Ureter (tissue), 1 donor: ENCODE measurements at regions not wholly inside any gene's neighbourhood (a gene's known extent, or its start where the extent isn't known, plus 50 kb on each side); places are given as distances from the start of the nearest gene placed in this dataset.
"Not testable (repeated sequence)": the region's sequence is repeated elsewhere in the genome, so short reads cannot be mapped to it uniquely, and the experiment has no call there.

Experiments used
- DNase-seq: peaks from one replicate; pipeline ENCODE4 v3.0.0-alpha.2; 2020; ENCODE audit warnings: low spot score
- donor health status: DM: yes; HTN: yes; CAD: no.

GRCh38 chr10:36452851-36453250 lies 672.5 kb upstream of the ANKRD30A start:
- DNase-seq = no peak

DNA sequence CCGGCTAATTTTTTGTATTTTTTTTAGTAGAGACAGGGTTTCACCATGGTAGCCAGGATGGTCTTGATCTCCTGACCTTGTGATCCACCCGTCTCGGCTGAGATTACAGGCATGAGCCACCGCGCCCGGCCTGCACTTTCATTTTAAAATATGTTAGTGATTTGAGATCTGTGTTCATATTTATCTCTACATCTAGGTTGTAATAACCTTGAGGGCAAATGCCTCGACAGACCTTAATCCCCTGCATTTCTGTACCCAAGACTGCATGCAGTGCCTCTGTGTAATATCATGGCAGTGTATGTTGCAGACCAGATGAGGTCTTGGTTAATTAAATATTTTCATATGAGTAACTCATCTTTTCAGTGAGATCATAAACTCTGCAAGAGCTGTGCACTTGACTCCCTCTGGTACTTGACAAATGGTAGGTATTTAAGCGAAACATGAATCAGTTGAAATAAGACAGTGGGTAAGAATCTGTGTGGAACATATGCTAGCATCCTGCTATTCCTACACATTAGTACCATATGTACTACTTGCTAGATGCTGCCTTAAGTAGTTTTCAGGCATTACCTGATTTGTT lies 673.9 kb upstream of the ANKRD30A start:
- no peak for DNase-seq

GRCh38 chr10:36450380-36450779 lies 675.0 kb upstream of the ANKRD30A start:
- DNase-seq = no peak

GRCh38 chr10:36448760-36449691 lies 676.4 kb upstream of the ANKRD30A start:
- no peak for DNase-seq

GRCh38 chr10:36446881-36447280 lies 678.5 kb upstream of the ANKRD30A start:
- no peak for DNase-seq

DNA sequence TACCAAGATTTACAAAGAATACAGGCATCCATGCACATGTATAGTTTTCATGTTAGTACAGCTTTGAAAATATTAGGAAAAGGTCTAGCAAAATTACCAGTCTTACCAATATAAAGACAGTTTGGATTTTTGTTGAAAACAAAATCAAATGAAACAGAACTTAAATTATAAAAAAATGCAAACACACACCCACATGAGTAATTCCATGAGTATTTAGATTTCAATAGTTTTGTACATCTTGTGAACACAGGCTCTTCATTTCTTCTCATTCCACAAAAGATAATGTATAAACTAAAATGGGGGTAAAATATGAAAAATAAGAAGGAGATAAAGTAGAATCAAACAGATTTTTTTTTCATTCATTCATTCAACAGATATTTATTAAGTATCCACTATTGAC lies 682.2 kb upstream of the ANKRD30A start:
- no peak for DNase-seq

DNA sequence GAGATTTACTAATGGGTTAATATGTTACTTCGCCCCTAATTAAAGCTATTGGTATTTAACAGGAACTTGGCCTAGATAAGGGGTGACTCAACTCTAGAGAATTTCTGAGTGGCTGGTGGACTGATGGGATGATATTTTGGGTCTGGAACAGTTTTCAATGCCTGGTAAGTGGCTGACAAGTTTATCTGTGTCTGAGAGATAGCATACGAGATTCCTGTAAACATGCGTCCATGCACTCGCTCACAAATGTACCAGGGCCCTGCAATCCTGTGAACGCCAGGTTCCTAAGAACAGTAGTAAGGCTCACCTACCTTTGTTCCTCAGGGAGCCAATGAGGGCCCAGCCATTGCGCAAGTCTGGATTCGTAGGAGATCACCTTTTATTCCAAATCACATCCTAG lies 683.8 kb upstream of the ANKRD30A start:
- DNase-seq = no peak

DNA sequence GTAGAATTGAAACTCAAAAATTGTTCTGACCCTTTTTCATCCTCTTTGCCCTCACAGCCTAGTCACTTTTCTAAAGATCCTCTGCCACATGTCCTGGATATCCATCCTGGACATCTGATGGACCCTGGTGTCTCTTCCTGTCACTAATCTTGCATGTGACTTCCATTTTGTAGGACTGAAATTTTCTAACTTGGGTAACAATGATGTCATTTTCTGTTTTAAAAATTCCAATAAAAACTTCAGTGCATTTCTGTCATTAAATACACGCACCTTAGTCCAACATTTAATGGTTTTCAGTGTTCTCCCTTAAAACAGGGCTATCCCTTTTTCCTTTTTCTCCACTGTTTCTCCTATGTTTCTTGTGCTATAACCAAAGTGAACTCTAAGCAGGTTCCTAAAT lies 684.9 kb upstream of the ANKRD30A start:
- DNase-seq = no peak

GRCh38 chr10:36437367-36437766 lies 688.0 kb upstream of the ANKRD30A start:
- DNase-seq = no peak

DNA sequence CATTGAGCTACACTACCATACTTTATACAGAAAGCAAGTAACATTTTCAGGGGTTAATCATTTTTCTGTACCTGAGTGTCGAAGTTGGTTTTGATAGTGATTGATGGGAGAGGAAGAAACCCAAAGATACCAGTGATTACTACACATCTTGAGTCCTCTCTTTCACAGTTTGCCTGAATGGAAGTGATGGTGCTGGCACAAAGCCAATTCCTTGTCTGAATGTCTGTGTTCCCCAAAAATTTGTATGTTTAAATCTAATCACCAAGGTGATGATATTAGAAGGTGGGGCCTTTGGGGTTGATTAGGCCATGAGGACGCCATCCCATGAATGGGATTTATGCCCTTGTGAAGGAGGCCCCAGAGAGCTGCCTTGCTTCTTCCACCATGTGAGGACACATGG lies 696.9 kb upstream of the ANKRD30A start:
- DNase-seq = no peak

- DNase-seq = no peak
Observed at GRCh38 chr10:36425131-36425797, 700.1 kb upstream of the ANKRD30A start.

GRCh38 chr10:36424502-36424901 lies 700.9 kb upstream of the ANKRD30A start:
- no peak for DNase-seq

DNA sequence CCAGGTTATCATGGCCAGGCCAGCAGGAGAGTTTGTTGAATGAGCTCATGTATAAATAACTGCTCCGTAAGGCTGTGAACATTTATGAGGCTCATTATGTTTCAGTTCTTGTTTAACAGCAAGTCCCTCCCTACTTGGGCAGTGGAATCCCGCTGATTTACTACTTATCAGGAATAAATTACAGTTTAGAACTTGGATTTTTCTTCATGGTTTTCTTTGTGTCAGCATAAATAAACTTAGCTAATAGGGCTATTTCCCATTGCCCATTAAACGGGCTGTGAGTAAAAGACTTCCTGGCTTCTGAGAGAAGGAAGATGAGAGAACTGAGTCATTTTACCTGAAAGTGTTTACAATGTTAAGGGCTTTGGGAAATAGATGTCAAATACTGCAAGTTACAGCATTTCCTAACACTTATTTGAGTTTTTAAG lies 701.6 kb upstream of the ANKRD30A start:
- no peak for DNase-seq

DNA sequence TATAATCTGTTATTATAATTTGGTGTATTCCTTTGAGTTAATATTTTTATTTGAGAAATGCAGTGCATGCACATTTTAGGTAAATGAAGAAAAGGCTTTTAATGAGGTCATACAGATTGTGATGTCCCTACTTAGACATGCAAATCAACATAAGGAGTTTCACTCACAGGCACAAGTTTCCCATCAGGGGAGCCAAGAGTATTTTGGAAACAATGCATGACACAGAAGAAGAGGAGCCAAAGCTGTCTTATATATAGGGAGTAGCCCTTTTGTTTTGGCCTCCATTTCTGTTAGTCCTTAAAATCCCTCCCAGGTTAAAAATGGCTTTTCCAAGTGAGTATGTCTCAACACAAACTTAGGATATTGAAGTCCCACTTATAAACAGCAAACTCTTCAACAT lies 703.4 kb upstream of the ANKRD30A start:
- no peak for DNase-seq

DNA sequence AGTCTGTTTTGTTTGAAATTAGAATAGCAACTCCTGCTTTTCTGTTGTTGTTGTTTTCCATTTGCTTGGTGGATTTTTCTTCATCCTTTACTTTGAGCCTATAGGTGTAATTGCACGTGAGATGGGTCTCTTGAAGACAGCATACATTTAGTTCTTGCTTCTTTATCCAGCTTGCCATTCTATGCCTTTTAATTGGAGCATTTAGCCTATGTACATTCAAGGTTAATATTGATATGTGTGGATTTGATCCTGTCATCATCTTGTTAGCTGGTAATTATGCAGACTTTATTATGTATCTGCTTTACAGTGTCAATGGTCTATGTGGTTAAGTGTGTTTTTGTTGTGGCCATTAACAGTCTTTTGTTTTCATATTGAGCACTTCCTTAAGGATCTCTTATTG lies 708.9 kb upstream of the ANKRD30A start:
- DNase-seq = no peak

- DNase-seq = no peak
Observed at GRCh38 chr10:36412942-36413341, 712.5 kb upstream of the ANKRD30A start.

DNA sequence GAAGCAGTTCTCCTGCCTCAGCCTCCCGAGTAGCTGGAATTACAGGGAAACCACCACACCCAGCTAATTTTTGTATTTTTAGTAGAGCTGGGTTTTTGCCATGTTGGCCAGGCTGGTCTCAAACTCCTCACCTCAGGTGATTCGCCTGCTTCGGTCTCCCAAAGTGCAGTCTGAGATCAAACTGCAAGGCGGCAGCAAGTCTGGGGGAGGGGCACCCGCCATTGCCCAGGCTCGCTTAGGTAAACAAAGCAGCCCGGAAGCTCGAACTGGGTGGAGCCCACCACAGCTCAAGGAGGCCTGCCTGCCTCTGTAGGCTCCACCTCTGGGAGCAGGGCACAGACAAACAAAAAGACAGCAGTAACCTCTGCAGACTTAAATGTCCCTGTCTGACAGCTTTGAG lies 725.2 kb upstream of the ANKRD30A start:
- DNase-seq = not testable (repeated sequence)

DNA sequence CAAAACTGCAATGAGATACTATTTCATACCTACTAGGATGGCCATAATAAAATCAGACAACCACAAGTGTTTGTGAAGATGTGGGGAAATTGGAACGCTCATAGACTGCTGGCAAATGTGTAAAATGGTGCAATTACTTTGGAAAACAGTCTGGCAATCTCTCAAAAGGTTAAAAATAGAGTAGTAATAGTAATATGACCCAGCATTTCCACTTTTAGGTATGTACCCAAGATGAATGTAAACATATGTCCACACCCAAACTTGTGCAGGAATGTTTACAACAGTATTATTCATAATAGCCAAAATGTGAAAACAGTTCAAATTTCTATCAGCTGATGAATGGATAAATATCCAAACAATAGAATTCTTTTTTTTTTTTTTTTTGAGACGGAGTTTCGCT lies 731.6 kb upstream of the ANKRD30A start:
- DNase-seq = no peak

DNA sequence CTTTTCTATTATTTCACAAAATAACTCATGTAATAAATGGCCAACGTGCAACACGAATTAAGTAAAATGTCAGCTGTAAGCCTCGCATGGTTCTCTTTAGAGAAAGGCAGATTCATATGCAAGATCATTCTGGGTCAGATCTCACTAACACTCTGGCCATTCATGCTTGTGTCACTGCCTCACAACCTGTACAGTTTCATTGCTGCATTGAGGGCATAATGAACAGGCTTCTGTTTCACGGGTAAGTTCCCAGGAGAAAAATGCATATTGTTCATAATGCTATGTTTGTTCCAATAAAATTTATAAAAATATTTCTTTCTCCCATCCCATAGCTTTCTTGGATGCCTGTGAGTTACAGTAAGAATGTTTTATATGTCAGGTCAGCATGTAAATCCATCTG lies 734.0 kb upstream of the ANKRD30A start:
- DNase-seq = no peak

- no peak for DNase-seq
Observed at GRCh38 chr10:36390221-36390620, 735.2 kb upstream of the ANKRD30A start.

- no peak for DNase-seq
Observed at GRCh38 chr10:36388166-36388565, 737.2 kb upstream of the ANKRD30A start.

- DNase-seq = no peak
Observed at GRCh38 chr10:36385693-36386092, 739.7 kb upstream of the ANKRD30A start.

GRCh38 chr10:36383349-36383748 lies 741.3 kb upstream of the FZD8 start:
- no peak for DNase-seq
